ENCODE measurements at regions not wholly inside any gene's neighbourhood (a gene's known extent, or its start where the extent isn't known, plus 50 kb on each side); places are given as distances from the start of the nearest gene placed in this dataset.

GRCh38 chr10:7484456-7485243 lies 73.8 kb upstream of the SFMBT2 start:
- peaks cover 52% of the 10 kb centered on the region for H3K9me3 Mint-ChIP-seq
- no peak overlapping the region for H3K4me3 Mint-ChIP-seq
- H3K27ac Mint-ChIP-seq: no peak overlapping the region
- H3K4me1 Mint-ChIP-seq (ENCODE audit: low read depth): no peaks in the 10 kb centered on the region
- H3K27me3 Mint-ChIP-seq (ENCODE audit: insufficient read depth): no peaks in the 10 kb centered on the region; the same call in 1 of the 2 replicates
- TF ChIP-seq CTCF (IDR thresholded peaks at IDR 0.05): no peak
- no peaks in the 10 kb centered on the region for H3K36me3 Mint-ChIP-seq (ENCODE audit: low read depth)
- DNase-seq: no peak

- Mint-ChIP-seq H3K4me1 (ENCODE audit: low read depth) (no peaks in the 10 kb centered on the region), H3K27ac (no peak overlapping the region), H3K4me3 (no peak overlapping the region), H3K9me3 (peaks cover 55% of the 10 kb centered on the region), H3K27me3 (ENCODE audit: insufficient read depth) (no peaks in the 10 kb centered on the region; the same call in 1 of the 2 replicates), H3K36me3 (ENCODE audit: low read depth) (no peaks in the 10 kb centered on the region)
- DNase-seq: no peak
- TF ChIP-seq CTCF (IDR thresholded peaks at IDR 0.05): no peak
Measured at GRCh38 chr10:7483848-7484247, 73.0 kb upstream of the SFMBT2 start.

- Mint-ChIP-seq H3K27me3 (ENCODE audit: insufficient read depth) (no peaks in the 10 kb centered on the region; the same call in 1 of the 2 replicates), H3K9me3 (peaks cover 55% of the 10 kb centered on the region), H3K36me3 (ENCODE audit: low read depth) (no peaks in the 10 kb centered on the region), H3K4me1 (ENCODE audit: low read depth) (no peaks in the 10 kb centered on the region), H3K27ac (no peak overlapping the region), H3K4me3 (no peak overlapping the region)
- no peak for DNase-seq
- TF ChIP-seq CTCF (IDR thresholded peaks at IDR 0.05): no peak
Measured at GRCh38 chr10:7482992-7483391, 72.2 kb upstream of the SFMBT2 start.

GRCh38 chr10:7481368-7481765 lies 70.5 kb upstream of the SFMBT2 start:
- Mint-ChIP-seq H3K9me3 (peaks cover 55% of the 10 kb centered on the region), H3K4me1 (ENCODE audit: low read depth) (no peaks in the 10 kb centered on the region), H3K27ac (no peak overlapping the region), H3K27me3 (ENCODE audit: insufficient read depth) (no peaks in the 10 kb centered on the region; the same call in 1 of the 2 replicates), H3K4me3 (no peak overlapping the region), H3K36me3 (ENCODE audit: low read depth) (no peaks in the 10 kb centered on the region)
- no peak for TF ChIP-seq CTCF (IDR thresholded peaks at IDR 0.05)
- no peak for DNase-seq

GRCh38 chr10:7480742-7481367 lies 70.0 kb upstream of the SFMBT2 start:
- Mint-ChIP-seq H3K4me1 (ENCODE audit: low read depth) (no peaks in the 10 kb centered on the region), H3K36me3 (ENCODE audit: low read depth) (no peaks in the 10 kb centered on the region), H3K9me3 (peaks cover 52% of the 10 kb centered on the region), H3K4me3 (no peak overlapping the region), H3K27me3 (ENCODE audit: insufficient read depth) (no peaks in the 10 kb centered on the region; the same call in 1 of the 2 replicates), H3K27ac (no peak overlapping the region)
- TF ChIP-seq CTCF (IDR thresholded peaks at IDR 0.05): no peak
- DNase-seq: no peak

All from HFFc6 (cell line).